ENCODE measurements at regions not wholly inside any gene's neighbourhood (a gene's known extent, or its start where the extent isn't known, plus 50 kb on each side); places are given as distances from the start of the nearest gene placed in this dataset.

DNA sequence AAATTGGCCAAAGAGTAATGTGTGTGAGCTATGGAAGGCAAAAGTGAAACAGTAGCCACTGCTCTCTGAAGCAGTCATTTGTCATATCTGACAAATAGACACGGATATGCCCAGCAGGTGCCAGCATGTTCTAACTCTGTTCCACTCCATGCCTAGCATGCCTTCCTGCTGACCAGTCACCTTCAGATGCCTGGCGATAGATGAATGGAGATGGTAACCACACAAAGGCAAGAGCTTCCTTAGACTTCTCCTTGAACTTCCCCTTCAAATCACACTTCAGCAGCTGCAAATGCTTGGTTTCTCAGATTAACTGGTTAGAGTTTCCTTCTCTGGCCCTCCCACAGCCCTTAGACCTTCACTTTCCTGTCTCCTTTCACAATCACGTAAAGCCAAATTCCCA is 429.9 kb downstream of the DAD1 start:
- TF ChIP-seq, protein P1, sequence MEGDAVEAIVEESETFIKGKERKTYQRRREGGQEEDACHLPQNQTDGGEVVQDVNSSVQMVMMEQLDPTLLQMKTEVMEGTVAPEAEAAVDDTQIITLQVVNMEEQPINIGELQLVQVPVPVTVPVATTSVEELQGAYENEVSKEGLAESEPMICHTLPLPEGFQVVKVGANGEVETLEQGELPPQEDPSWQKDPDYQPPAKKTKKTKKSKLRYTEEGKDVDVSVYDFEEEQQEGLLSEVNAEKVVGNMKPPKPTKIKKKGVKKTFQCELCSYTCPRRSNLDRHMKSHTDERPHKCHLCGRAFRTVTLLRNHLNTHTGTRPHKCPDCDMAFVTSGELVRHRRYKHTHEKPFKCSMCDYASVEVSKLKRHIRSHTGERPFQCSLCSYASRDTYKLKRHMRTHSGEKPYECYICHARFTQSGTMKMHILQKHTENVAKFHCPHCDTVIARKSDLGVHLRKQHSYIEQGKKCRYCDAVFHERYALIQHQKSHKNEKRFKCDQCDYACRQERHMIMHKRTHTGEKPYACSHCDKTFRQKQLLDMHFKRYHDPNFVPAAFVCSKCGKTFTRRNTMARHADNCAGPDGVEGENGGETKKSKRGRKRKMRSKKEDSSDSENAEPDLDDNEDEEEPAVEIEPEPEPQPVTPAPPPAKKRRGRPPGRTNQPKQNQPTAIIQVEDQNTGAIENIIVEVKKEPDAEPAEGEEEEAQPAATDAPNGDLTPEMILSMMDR (IDR thresholded peaks at IDR 0.05; ENCODE audit: insufficient read depth, low read length): no peak
- TF ChIP-seq GABPA (IDR thresholded peaks at IDR 0.05; ENCODE audit: low read depth): no peak
- no peak for TF ChIP-seq POLR2AphosphoS5 (IDR thresholded peaks at IDR 0.05; ENCODE audit: low read depth)
